ENCODE measurements at regions not wholly inside any gene's neighbourhood (a gene's known extent, or its start where the extent isn't known, plus 50 kb on each side); places are given as distances from the start of the nearest gene placed in this dataset.

- TF ChIP-seq ZNF561 (CRISPR knock-in tag; conservative IDR thresholded peaks at IDR 0.05) (no peak), ZNF76 (CRISPR knock-in tag; IDR thresholded peaks at IDR 0.05; ENCODE audit: borderline replicate concordance) (no peak)
Measured at GRCh38 chr1:215421744-215422143, 145.4 kb upstream of the KCTD3 start (continued).

DNA sequence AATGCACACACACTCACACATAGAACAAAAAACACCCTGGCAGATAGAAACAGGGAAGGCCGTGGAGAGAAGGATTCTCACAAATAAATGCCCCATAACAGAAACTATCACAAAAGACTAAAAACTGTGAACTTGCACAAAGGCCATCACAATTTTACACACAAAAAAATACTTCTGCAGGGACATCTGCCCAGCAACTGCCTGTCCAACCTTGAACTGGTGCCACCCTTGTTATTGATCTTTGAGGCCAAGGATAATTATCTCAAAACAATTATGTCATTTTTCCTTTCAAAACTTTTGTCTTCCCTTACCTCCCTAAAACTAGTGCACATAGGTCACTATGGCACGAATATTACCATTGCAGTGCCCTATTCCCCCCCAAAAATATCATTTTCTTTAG is 143.8 kb upstream of the KCTD3 start:
- CTCF ChIA-PET (ENCODE audit: low intra/inter-chr PET ratio): no interaction called here
- BruUV-seq (replicated peaks): no TSS peak
- Histone ChIP-seq H3K27ac (ENCODE audit: extremely low read depth, low read depth, low read length) (no peak overlapping the region), H3K9me3 (replicated peaks; ENCODE audit: control insufficient read depth, insufficient read depth, low read depth, low read length) (no peaks in the 10 kb centered on the region; the same call in 1 of the 2 replicates), H3K4me1 (replicated peaks in 1 of 2; ENCODE audit: control insufficient read depth in 2 of 2, insufficient read depth in 2 of 2, low read length in 2 of 2) (no peaks in the 10 kb centered on the region), H3K79me2 (ENCODE audit: control insufficient read depth, insufficient read depth, low read length) (no peaks in the 10 kb centered on the region), H2AFZ (ENCODE audit: low read depth, low read length) (no peak overlapping the region), H3K4me2 (ENCODE audit: insufficient read depth, low read length) (no peak overlapping the region), H3K4me3 (no peak overlapping the region), H3K36me3 (ENCODE audit: control insufficient read depth, insufficient read depth, low read length) (no peaks in the 10 kb centered on the region), H3K9ac (ENCODE audit: insufficient read depth in 1 of 2, low read depth in 2 of 2, low read length in 2 of 2) (no peak overlapping the region), H4K20me1 (replicated peaks; ENCODE audit: control insufficient read depth, insufficient read depth, low read length) (no peaks in the 10 kb centered on the region), H3K9me1 (ENCODE audit: control insufficient read depth, insufficient read depth, low read length) (no peaks in the 10 kb centered on the region), H3K27me3 (ENCODE audit: control insufficient read depth in 2 of 2, insufficient read depth in 2 of 2, low read length in 2 of 2) (no peaks in the 10 kb centered on the region)
- no peak for DNase-seq (ENCODE audit: extremely low read depth in 1 of 4, low spot score in 3 of 4)
- no peak for ATAC-seq
- in situ Hi-C loops (cut with MboI): no loop called here
- intact Hi-C loops (cut with micrococcal nuclease): no loop called here
- no peak for FAIRE-seq
- TF ChIP-seq ZNF134 (CRISPR knock-in tag; conservative IDR thresholded peaks at IDR 0.05) (no peak), TAL1 (IDR thresholded peaks at IDR 0.05) (no peak), ZNF197 (CRISPR knock-in tag; IDR thresholded peaks at IDR 0.05; ENCODE audit: low read depth) (no peak), SAFB (IDR thresholded peaks at IDR 0.05; ENCODE audit: borderline replicate concordance, low read depth, low read length) (no peak), FIP1L1 (IDR thresholded peaks at IDR 0.05; ENCODE audit: low read depth, low read length, poor library complexity, severe bottlenecking) (no peak), PTTG1 (tag; IDR thresholded peaks at IDR 0.05; ENCODE audit: low read depth) (no peak), BHLHE40 (IDR thresholded peaks at IDR 0.05; ENCODE audit: low read length) (no peak), EZH2 (IDR thresholded peaks at IDR 0.05; ENCODE audit: borderline replicate concordance, low read depth, low read length) (no peak), PRMT5 (CRISPR knock-in tag; IDR thresholded peaks at IDR 0.05) (no peak), CTBP1 (IDR thresholded peaks at IDR 0.05; ENCODE audit: borderline replicate concordance) (no peak), SMAD1 (IDR thresholded peaks at IDR 0.05; ENCODE audit: low read depth, low read length, partially characterized antibody) (no peak)
- TF ChIP-seq, protein P1, sequence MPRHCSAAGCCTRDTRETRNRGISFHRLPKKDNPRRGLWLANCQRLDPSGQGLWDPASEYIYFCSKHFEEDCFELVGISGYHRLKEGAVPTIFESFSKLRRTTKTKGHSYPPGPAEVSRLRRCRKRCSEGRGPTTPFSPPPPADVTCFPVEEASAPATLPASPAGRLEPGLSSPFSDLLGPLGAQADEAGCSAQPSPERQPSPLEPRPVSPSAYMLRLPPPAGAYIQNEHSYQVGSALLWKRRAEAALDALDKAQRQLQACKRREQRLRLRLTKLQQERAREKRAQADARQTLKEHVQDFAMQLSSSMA (CRISPR knock-in tag; IDR thresholded peaks at IDR 0.05): no peak
- TF ChIP-seq, protein P2, sequence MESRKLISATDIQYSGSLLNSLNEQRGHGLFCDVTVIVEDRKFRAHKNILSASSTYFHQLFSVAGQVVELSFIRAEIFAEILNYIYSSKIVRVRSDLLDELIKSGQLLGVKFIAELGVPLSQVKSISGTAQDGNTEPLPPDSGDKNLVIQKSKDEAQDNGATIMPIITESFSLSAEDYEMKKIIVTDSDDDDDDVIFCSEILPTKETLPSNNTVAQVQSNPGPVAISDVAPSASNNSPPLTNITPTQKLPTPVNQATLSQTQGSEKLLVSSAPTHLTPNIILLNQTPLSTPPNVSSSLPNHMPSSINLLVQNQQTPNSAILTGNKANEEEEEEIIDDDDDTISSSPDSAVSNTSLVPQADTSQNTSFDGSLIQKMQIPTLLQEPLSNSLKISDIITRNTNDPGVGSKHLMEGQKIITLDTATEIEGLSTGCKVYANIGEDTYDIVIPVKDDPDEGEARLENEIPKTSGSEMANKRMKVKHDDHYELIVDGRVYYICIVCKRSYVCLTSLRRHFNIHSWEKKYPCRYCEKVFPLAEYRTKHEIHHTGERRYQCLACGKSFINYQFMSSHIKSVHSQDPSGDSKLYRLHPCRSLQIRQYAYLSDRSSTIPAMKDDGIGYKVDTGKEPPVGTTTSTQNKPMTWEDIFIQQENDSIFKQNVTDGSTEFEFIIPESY (CRISPR knock-in tag; IDR thresholded peaks at IDR 0.05): no peak
- TF ChIP-seq, protein P3, sequence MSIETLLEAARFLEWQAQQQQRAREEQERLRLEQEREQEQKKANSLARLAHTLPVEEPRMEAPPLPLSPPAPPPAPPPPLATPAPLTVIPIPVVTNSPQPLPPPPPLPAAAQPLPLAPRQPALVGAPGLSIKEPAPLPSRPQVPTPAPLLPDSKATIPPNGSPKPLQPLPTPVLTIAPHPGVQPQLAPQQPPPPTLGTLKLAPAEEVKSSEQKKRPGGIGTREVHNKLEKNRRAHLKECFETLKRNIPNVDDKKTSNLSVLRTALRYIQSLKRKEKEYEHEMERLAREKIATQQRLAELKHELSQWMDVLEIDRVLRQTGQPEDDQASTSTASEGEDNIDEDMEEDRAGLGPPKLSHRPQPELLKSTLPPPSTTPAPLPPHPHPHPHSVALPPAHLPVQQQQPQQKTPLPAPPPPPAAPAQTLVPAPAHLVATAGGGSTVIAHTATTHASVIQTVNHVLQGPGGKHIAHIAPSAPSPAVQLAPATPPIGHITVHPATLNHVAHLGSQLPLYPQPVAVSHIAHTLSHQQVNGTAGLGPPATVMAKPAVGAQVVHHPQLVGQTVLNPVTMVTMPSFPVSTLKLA (conservative IDR thresholded peaks at IDR 0.05): no peak
- 0% methylated on average over 2 of the region's 2 CpGs for WGBS (ENCODE audit: insufficient coverage, low coverage, missing lambda C conversion rate)
- POLR2A ChIA-PET: no interaction called here
